Neural progenitor cell (in vitro differentiated cells): ENCODE measurements at regions not wholly inside any gene's neighbourhood (a gene's known extent, or its start where the extent isn't known, plus 50 kb on each side); places are given as distances from the start of the nearest gene placed in this dataset.

Source experiments
- EZH2 ChIP-seq: fragments of 200-600 bp; sonication (generic); IDR thresholded peaks from 2 replicates; pipeline ENCODE4 v1.6.1; 2017; ENCODE audit warnings: antibody characterized with exemption, mild to moderate bottlenecking, moderate library complexity
- EZH2phosphoT487 ChIP-seq: fragments of 200-600 bp; sonication (generic); IDR thresholded peaks from 2 replicates; pipeline ENCODE4 v1.6.1; 2017; ENCODE audit warnings: antibody characterized with exemption
- TF ChIP-seq, protein P1 (sequence below): fragments of 200-600 bp; sonication (generic); IDR thresholded peaks from 2 replicates; pipeline ENCODE4 v1.5.1; 2017; ENCODE audit warnings: antibody characterized with exemption, mild to moderate bottlenecking

DNA sequence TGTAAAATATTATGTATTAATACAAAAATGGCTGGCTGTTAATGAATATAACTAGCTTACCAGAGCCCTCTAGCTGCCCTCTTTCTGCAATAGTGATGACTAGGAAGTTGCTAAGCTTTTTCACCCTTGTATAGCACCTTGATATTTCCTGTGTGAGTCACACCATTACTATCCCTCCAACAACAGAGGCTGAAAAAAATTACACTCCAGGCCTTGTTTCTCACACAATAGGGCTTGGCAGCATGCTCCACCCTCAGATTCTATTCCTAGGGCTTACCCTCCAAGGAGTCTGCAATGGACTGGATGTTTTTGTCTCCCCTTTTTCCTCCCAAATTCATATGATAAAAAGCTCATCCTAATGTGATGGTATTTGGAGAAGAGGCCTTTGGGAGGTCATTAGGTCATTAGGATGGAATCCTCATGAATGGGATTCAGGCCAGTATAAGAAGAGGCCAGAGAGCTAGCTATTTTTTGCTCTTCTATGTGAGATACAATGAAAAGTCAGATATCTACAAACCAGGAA is 184.6 kb upstream of the MAP1B start:
- TF ChIP-seq, protein P1, sequence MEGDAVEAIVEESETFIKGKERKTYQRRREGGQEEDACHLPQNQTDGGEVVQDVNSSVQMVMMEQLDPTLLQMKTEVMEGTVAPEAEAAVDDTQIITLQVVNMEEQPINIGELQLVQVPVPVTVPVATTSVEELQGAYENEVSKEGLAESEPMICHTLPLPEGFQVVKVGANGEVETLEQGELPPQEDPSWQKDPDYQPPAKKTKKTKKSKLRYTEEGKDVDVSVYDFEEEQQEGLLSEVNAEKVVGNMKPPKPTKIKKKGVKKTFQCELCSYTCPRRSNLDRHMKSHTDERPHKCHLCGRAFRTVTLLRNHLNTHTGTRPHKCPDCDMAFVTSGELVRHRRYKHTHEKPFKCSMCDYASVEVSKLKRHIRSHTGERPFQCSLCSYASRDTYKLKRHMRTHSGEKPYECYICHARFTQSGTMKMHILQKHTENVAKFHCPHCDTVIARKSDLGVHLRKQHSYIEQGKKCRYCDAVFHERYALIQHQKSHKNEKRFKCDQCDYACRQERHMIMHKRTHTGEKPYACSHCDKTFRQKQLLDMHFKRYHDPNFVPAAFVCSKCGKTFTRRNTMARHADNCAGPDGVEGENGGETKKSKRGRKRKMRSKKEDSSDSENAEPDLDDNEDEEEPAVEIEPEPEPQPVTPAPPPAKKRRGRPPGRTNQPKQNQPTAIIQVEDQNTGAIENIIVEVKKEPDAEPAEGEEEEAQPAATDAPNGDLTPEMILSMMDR = no peak
- TF ChIP-seq EZH2phosphoT487 (no peak), EZH2 (no peak)
